GM08714 (cell line): ENCODE measurements at regions not wholly inside any gene's neighbourhood (a gene's known extent, or its start where the extent isn't known, plus 50 kb on each side); places are given as distances from the start of the nearest gene placed in this dataset.
"Not testable (repeated sequence)": the region's sequence is repeated elsewhere in the genome, so short reads cannot be mapped to it uniquely, and the experiment has no call there.

ENCODE experiments used
- H3K4me3 ChIP-seq: fragments of 200-500 bp; sonication (Bioruptor generic); 2 replicates; pipeline ENCODE4 v1.5.1; 2014; ENCODE audit warnings: mild to moderate bottlenecking, low read length, inconsistent platforms
- ZNF274 ChIP-seq: IDR thresholded peaks from 2 replicates; pipeline ENCODE4 v1.6.1; 2012; ENCODE audit warnings: mild to moderate bottlenecking, low read depth, low read length

GRCh38 chr18:41899535-41899934 is 55.5 kb upstream of the PIK3C3 start:
- H3K4me3 ChIP-seq = no peak overlapping the region
- TF ChIP-seq ZNF274 = no peak

DNA sequence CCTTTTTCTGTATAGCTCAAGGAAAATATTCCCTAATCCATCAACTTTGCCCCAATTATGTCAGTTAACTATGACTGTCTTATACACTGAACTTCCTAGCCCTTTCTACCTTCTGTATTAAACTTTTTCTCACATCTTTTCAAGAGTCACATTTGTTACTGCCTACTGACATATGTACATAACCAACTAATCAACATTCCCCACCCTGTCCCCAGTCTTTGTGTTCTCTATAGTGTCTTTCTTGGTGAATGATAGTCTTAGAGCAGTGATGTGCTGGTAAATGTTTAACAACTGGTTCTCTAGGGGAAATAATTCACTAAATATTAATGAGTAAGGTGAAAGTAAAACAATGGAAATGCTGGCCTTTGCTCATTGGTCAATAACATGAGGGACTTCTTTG is 61.6 kb upstream of the PIK3C3 start:
- no peak overlapping the region for H3K4me3 ChIP-seq
- no peak for TF ChIP-seq ZNF274

GRCh38 chr18:41887100-41887499 is 67.9 kb upstream of the PIK3C3 start:
- H3K4me3 ChIP-seq = no peak overlapping the region
- no peak for TF ChIP-seq ZNF274

DNA sequence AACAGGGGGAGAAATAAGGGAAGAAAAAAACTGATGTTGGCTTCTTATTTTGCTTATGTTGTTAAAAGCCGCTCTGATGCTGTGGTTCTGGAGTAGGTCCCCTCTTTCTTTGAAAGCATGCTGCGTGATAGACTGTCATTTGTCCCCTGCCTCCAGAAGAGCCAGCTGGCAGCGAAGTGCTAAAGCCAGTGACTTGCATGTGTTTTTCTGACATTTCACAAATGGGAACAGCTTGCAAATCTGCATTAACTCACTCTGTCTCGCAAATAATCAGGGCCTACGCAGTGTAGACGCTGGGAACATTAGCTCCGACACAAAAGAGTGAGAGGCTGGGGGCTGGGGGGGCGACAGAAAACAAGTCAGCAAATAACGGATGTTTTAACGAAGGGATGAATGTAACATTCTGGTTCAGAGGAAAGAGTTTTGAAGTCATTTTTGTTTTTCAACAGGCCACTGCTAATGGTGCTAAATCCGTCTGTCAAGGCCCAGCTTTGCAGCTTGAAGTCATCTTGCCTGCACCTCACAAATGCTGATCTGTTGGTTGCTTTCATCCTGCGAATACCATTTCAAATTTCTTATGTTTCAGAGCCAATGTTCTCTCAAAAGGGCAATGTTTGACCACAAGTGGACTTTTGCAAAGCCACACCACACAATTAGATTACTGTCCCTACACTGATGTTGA is 68.8 kb upstream of the PIK3C3 start:
- no peak for TF ChIP-seq ZNF274

DNA sequence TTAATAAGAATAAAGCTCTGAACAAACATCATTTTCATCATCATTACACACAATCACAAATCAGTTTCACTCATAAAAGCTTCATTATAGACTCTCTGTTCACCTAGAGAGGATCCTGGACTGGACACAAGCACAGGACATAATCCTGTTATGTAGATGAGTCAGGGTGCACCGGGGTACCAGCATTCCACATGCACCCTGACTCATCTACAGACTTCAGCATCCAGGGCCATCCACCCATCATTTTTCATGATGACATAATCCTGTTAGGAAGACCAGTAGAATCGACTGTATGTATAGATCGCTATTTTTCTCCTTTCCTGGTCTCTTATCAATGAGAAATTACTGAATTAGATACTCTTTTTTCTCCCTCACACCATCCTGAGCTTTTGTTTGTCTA is 73.7 kb upstream of the PIK3C3 start:
- no peak overlapping the region for H3K4me3 ChIP-seq
- no peak for TF ChIP-seq ZNF274

More for the DNA sequence above, 68.8 kb upstream of the PIK3C3 start:
- H3K4me3 ChIP-seq = no peak overlapping the region

DNA sequence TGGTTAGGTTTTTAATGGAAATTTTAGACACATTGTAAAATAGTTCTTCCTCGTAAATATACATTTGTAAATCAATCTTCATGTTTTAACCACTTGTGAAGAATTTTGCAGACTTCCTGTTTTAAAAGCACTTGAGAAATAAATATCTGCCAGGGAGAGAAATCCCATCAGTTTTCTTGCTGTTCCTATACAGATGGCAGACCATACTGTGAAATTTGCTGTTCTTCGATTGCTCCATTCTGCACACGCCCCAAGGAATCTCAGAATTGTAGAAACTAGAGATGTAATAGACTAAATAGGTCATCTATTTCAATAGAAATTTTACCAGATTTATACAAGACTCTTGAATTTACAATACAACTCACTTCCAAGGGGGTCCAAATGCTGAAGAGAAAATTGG is 75.8 kb upstream of the PIK3C3 start:
- TF ChIP-seq ZNF274 = no peak
- no peak overlapping the region for H3K4me3 ChIP-seq

GRCh38 chr18:41875094-41875780 is 79.8 kb upstream of the PIK3C3 start:
- H3K4me3 ChIP-seq = no peak overlapping the region
- TF ChIP-seq ZNF274 = no peak

DNA sequence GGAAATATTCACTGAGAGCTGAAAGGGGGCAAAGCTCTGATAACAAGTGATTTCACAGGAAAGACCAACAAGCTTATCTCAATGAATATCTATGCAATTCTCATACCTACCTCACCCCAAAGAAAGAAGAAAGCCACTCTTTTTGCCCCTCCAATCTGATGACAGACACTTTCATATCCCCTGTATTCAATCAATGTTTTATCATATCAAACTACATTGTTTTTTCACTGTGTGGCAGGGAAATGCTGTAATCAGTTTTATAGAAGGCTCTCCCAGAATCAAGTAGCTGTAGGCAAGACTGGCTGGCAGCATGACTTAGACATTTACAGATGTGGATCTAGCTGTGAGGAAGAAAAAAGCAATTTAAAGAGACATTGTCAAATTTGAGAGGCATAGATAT is 81.3 kb upstream of the PIK3C3 start:
- TF ChIP-seq ZNF274 = no peak
- H3K4me3 ChIP-seq = no peak overlapping the region

DNA sequence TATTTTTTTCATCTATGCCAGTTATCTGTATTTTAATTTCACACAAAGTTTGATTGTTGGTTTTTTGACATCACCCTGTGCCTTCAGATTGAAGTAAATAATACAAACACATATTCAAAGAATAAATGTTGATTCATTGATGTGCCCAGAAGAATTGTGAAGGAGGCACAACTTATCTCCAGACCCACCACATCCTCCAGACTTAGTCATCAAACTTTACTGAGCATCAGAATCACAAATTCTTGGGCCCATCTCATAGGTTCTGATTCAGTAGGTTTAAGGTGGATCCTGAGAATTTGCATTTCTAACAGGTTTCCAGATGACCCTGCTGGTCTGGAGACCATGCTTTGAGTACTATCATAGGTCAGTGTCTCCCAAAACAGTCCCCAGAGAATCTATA is 82.8 kb upstream of the PIK3C3 start:
- H3K4me3 ChIP-seq = no peak overlapping the region
- no peak for TF ChIP-seq ZNF274

DNA sequence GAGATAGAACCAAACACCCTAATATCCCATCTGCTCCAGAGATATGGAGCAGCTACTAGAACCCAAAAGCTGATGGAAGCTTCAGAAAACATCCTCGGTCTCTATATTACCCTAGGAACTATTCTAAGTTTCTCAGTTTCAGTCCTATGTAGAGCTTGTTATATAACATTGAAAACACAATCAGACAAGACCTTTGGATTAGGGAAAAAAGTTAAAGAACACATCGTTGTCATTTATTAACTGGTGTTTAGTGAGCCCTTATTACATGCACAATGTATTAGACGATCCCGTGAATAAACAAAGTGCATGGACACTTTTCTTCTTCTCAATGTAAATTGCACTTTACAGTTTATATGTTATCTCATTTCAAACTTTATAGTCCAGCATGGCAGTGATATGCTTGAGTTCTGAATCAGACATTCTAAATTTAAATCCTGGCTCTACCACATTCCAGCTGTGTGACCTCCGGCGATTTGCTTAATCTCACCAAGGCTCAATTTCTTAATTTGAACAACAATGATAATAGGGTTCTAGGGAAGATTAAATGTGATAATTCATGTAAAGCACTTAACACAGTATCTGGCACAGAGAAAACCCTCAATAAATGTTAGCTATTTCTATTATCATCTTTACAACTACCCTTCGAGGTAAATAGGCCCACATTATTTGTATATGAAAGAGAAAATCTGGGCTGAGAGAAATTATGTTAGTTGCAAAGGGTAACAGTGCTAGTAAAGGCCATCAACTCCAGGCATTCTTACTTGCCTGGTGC is 83.6 kb upstream of the PIK3C3 start:
- no peak overlapping the region for H3K4me3 ChIP-seq
- no peak for TF ChIP-seq ZNF274

- no peak for TF ChIP-seq ZNF274
- H3K4me3 ChIP-seq = no peak overlapping the region
These were observed 84.2 kb upstream of the PIK3C3 start for GRCh38 chr18:41870817-41871216.

DNA sequence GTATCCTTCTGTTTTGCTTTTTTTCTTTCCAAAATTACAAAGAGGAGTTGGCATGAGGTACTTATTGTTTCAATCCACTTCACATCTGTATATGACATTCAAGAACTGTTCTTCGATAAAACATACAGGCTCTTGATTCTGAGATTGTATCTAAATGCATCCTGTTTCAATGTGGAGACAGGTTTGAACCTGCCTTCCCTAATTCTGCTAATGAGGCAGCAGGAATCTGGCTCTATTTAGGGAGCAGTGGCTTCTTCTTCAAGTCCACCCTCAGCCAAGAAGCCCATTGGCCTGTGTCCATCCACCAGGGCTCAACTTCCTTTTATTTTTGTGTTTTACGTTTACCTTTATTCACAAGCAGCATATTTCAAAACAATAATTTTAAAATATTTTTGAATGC is 84.8 kb upstream of the PIK3C3 start:
- no peak for TF ChIP-seq ZNF274
- no peak overlapping the region for H3K4me3 ChIP-seq

DNA sequence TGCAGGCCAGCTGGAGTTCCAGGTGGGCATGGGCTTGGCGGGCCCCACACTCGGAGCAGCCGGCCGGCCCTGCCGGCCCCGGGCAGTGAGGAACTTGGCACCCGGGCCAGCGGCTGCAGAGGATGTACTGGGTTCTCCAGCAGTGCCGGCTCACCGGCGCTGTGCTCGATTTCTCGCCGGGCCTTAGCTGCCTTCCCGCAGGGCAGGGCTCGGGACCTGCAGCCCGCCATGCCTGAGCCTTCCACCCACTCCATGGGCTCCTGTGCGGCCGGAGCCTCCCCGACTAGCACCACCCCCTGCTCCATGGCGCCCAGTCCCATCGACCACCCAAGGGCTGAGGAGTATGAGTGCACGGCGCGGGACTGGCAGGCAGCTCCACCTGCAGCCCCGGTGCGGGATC is 89.2 kb upstream of the PIK3C3 start:
- H3K4me3 ChIP-seq = not testable (repeated sequence)

DNA sequence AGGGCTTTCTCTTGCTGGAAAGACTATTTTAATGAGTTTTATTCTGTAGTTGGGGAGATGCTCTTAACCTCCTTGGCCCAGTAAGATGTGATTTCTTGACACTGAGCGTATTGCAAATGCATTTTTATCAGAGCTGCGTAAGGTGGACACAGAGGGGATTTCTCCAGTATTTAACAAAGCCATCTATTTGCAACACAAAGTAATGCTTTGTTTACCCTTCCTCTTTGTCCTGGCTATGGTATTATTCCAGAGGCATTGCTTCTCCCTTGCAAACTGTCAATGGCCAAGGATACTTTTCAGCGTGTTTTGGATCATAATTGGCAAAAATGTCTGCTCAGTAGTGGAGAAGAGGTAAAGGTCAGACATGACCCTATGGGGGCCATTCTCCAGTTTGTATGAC is 90.8 kb upstream of the PIK3C3 start:
- H3K4me3 ChIP-seq = no peak overlapping the region
- TF ChIP-seq ZNF274 = no peak

DNA sequence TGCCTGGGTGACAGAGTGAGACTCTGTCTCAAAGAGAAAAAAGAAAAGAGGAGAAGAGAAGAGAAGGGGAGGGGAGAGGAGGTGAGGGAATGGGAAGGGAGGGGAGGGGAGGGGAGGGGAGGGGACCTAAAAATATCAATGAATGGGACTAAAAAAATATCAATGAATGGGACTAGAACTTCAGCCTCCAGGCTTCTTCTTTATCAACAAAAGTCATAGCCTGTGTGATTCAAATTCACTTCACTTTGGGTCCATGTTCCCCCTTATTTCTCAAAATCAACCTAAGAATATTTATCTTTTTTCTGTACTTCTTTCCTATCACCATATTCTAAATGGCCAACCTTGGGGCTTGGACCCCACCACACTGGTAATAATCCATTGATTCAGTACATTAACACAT is 92.1 kb upstream of the PIK3C3 start:
- no peak for TF ChIP-seq ZNF274
- H3K4me3 ChIP-seq = no peak overlapping the region

DNA sequence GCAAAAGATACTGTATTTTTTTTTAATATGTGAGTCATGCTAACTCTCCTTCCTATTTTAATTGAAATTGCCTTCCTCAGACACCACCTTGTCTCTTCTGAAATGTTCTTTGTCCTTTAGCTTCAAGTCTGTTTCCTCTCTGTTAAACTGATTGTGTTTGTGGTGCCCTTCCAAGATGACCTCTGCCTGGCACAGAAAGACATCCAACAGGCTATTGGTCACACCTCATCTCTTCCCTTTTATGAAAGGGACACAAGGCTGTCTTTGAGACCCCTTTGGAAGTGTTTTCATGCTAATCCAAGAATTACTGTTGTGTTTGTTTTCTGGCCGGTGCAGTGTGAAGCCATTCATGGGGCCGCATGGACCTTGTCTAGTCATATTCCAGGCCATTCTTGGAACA is 94.0 kb upstream of the PIK3C3 start:
- TF ChIP-seq ZNF274 = no peak
- H3K4me3 ChIP-seq = no peak overlapping the region
